GM12878 (cell line): ENCODE measurements at regions not wholly inside any gene's neighbourhood (a gene's known extent, or its start where the extent isn't known, plus 50 kb on each side); places are given as distances from the start of the nearest gene placed in this dataset.

ENCODE experiments used
- CTCF ChIP-seq, 3 experiments: IDR thresholded peaks in 2 of 3; conservative IDR thresholded peaks in 1 of 3; 2 replicates each; pipeline ENCODE4 v1.5.1; 2011; ENCODE audit warnings: low read depth in 3 of 3, low read length in 3 of 3, mild to moderate bottlenecking in 3 of 3, control low read depth in 2 of 3, moderate library complexity in 2 of 3, inconsistent platforms in 1 of 3, mixed read lengths in 1 of 3; ENCODE audit not compliant: control insufficient read depth in 2 of 3, insufficient read depth in 1 of 3; ENCODE audit errors: extremely low read depth in 1 of 3
- POLR2A ChIP-seq: IDR thresholded peaks from 2 replicates; pipeline ENCODE4 v1.6.1; 2011; ENCODE audit warnings: low read depth, mild to moderate bottlenecking, low read length

- no peak for TF ChIP-seq POLR2A
- TF ChIP-seq CTCF (IDR thresholded peaks at IDR 0.05 in 2 of 3, conservative IDR thresholded peaks at IDR 0.05 in 1 of 3; ENCODE audit: control insufficient read depth in 2 of 3, extremely low read depth in 1 of 3, insufficient read depth in 1 of 3, low read depth in 3 of 3, low read length in 3 of 3) = no peak
Measured at GRCh38 chr4:122512430-122512829, 55.9 kb upstream of the IL2 start.
